ENCODE measurements at regions not wholly inside any gene's neighbourhood (a gene's known extent, or its start where the extent isn't known, plus 50 kb on each side); places are given as distances from the start of the nearest gene placed in this dataset.

GRCh38 chr6:5946701-5947100, 60.0 kb downstream of the NRN1 start:
- DNase-seq: no peak

- no peak for DNase-seq
These were observed 60.5 kb downstream of the NRN1 start for GRCh38 chr6:5946181-5946580.

GRCh38 chr6:5943591-5943990, 63.1 kb downstream of the NRN1 start:
- no peak for DNase-seq

GRCh38 chr6:5942591-5942990, 64.1 kb downstream of the NRN1 start:
- DNase-seq: no peak

- no peak for DNase-seq
These were observed 65.5 kb downstream of the NRN1 start for GRCh38 chr6:5941188-5941587.

- DNase-seq: no peak
These were observed 67.8 kb downstream of the NRN1 start for GRCh38 chr6:5938934-5939333.

- no peak for DNase-seq
These were observed 68.6 kb downstream of the NRN1 start for GRCh38 chr6:5937936-5938706.

GRCh38 chr6:5937169-5937909, 69.4 kb downstream of the NRN1 start:
- peak; percentile 45 for DNase-seq

- DNase-seq: no peak
These were observed 70.1 kb downstream of the NRN1 start for GRCh38 chr6:5936631-5937030.

GRCh38 chr6:5936140-5936539, 70.6 kb downstream of the NRN1 start:
- DNase-seq: no peak

GRCh38 chr6:5930968-5931367, 75.8 kb downstream of the NRN1 start:
- DNase-seq: no peak

GRCh38 chr6:5930143-5930770, 76.5 kb downstream of the NRN1 start:
- DNase-seq: no peak

GRCh38 chr6:5923840-5924239, 82.9 kb downstream of the NRN1 start:
- DNase-seq: no peak

- DNase-seq: no peak
These were observed 84.5 kb downstream of the NRN1 start for GRCh38 chr6:5922230-5922629.

GRCh38 chr6:5909721-5910120, 97.0 kb downstream of the NRN1 start:
- DNase-seq: no peak

- no peak for DNase-seq
These were observed 99.9 kb downstream of the NRN1 start for GRCh38 chr6:5906842-5907241.

- DNase-seq: no peak
These were observed 100.4 kb downstream of the NRN1 start for GRCh38 chr6:5906340-5906670.

GRCh38 chr6:5905431-5906339, 101.0 kb downstream of the NRN1 start:
- peak; percentile 64 for DNase-seq

GRCh38 chr6:5904532-5904931, 102.2 kb downstream of the NRN1 start:
- no peak for DNase-seq

GRCh38 chr6:5899216-5900045, 107.3 kb downstream of the NRN1 start:
- DNase-seq: no peak

- no peak for DNase-seq
These were observed 108.2 kb downstream of the NRN1 start for GRCh38 chr6:5898563-5898962.
